KOPT-K1 (cell line): ENCODE measurements at regions not wholly inside any gene's neighbourhood (a gene's known extent, or its start where the extent isn't known, plus 50 kb on each side); places are given as distances from the start of the nearest gene placed in this dataset.

Source experiments
- H3K27ac ChIP-seq: fragments of 200-600 bp; sonication (generic); 2 replicates; pipeline ENCODE4 v1.5.1; 2016; ENCODE audit warnings: antibody characterized with exemption, mild to moderate bottlenecking, low read depth, low read length; ENCODE audit not compliant: poor library complexity, severe bottlenecking
- H3K36me3 ChIP-seq: fragments of 200-600 bp; sonication (generic); 2 replicates; pipeline ENCODE4 v1.5.1; 2017; ENCODE audit warnings: antibody characterized with exemption, mild to moderate bottlenecking, low read length, moderate library complexity; ENCODE audit not compliant: insufficient read depth
- H3K9me3 ChIP-seq: fragments of 200-600 bp; sonication (generic); 2 replicates; pipeline ENCODE4 v1.5.1; 2017; ENCODE audit warnings: antibody characterized with exemption, low read length, mild to moderate bottlenecking; ENCODE audit not compliant: insufficient read depth, poor library complexity, severe bottlenecking

DNA sequence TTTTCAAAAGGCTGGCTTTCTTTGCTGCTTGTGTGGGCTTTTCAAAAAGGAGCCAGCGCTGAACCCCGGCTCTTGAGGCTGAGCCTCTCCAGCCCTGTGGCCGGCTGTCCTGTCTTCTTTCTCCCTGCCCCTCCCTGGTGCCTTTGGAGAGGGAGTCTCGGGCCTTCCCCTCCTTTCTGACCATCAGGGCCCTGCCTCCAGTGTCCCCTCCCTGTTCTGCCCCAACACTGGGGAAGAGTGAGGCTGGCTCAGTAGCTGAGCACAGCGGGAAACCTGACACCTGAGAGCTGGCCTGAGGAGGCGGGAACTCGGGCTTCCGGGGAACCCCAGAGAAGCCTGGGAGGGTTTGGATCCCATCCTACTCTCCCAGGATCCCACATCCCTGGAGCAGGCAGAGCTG is 232.1 kb downstream of the LOXHD1 start:
- Histone ChIP-seq H3K9me3 (no peaks in the 10 kb centered on the region), H3K27ac (no peak overlapping the region), H3K36me3 (no peaks in the 10 kb centered on the region)

- H3K36me3 ChIP-seq: no peaks in the 10 kb centered on the region
- H3K9me3 ChIP-seq: no peaks in the 10 kb centered on the region
- H3K27ac ChIP-seq: no peak overlapping the region
Measured at GRCh38 chr18:46425511-46425910, 231.5 kb downstream of the LOXHD1 start.

DNA sequence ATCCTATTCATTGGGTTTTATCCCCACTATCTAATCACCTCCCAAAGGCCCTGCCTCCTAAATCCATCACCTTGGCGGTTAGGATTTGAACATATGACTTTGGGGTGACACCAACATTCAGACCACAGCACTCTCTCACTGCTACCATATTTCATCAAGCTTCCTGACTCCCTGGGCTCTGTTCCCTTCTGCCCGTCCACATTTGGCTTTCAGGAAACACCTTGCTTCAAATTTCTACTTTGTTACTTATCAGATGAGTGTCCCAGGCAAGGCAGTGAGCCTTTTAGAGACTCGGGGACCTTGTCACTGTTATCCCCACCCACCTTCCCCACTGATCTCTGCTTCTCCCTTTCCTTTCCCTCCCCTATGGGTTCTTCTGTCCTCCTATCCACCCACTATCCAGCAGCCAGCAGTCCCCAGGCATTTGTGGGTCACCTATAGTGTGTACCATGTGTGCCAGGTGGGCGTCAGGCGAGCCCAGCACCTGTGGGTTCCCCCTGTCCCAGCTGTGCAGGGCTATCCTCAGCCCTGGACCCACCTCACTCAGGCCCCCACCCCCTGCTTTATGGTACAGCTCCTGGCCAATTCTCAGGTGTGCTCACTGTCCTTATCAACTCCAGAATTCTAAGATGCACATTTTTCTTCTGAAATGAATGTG is 230.9 kb downstream of the LOXHD1 start:
- Histone ChIP-seq H3K9me3 (no peaks in the 10 kb centered on the region), H3K27ac (no peak overlapping the region), H3K36me3 (no peaks in the 10 kb centered on the region)

GRCh38 chr18:46426679-46427047 is 230.4 kb downstream of the LOXHD1 start:
- H3K36me3 ChIP-seq: no peaks in the 10 kb centered on the region
- no peak overlapping the region for H3K27ac ChIP-seq
- no peaks in the 10 kb centered on the region for H3K9me3 ChIP-seq
